ENCODE measurements at regions not wholly inside any gene's neighbourhood (a gene's known extent, or its start where the extent isn't known, plus 50 kb on each side); places are given as distances from the start of the nearest gene placed in this dataset.
"Not testable (repeated sequence)": the region's sequence is repeated elsewhere in the genome, so short reads cannot be mapped to it uniquely, and the experiment has no call there.

DNA sequence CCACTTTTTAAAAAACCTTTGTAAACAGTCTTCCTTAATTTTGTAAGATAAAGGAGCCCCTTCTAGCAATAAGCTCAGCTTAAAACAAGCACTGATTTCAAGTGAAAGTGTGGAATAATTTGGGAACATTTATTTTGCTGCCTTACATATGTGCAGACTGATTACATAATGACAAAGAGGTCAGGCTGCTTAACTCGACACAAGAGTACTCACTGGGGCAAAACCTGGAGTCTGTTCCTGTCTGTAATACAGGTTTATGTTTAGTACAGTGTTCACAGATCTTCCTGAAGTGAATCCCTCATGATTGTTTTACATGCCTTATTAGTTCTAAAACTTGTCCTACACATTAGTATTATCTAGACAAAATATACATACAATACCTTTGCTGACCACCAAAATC is 609.8 kb downstream of the LMO7 start:
- Histone ChIP-seq H3K27me3 (replicated peaks; ENCODE audit: control insufficient read depth, insufficient read depth, low read length) (no peaks in the 10 kb centered on the region), H3K36me3 (ENCODE audit: control insufficient read depth, insufficient read depth, low read length) (no peaks in the 10 kb centered on the region), H3K4me3 (replicated peaks; ENCODE audit: low read depth, low read length) (no peak overlapping the region)
- TF ChIP-seq, protein P1, sequence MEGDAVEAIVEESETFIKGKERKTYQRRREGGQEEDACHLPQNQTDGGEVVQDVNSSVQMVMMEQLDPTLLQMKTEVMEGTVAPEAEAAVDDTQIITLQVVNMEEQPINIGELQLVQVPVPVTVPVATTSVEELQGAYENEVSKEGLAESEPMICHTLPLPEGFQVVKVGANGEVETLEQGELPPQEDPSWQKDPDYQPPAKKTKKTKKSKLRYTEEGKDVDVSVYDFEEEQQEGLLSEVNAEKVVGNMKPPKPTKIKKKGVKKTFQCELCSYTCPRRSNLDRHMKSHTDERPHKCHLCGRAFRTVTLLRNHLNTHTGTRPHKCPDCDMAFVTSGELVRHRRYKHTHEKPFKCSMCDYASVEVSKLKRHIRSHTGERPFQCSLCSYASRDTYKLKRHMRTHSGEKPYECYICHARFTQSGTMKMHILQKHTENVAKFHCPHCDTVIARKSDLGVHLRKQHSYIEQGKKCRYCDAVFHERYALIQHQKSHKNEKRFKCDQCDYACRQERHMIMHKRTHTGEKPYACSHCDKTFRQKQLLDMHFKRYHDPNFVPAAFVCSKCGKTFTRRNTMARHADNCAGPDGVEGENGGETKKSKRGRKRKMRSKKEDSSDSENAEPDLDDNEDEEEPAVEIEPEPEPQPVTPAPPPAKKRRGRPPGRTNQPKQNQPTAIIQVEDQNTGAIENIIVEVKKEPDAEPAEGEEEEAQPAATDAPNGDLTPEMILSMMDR (IDR thresholded peaks at IDR 0.05; ENCODE audit: insufficient read depth, low read length, poor library complexity, severe bottlenecking): no peak
- DNase-seq (ENCODE audit: extremely low read depth, insufficient read length): no peak

DNA sequence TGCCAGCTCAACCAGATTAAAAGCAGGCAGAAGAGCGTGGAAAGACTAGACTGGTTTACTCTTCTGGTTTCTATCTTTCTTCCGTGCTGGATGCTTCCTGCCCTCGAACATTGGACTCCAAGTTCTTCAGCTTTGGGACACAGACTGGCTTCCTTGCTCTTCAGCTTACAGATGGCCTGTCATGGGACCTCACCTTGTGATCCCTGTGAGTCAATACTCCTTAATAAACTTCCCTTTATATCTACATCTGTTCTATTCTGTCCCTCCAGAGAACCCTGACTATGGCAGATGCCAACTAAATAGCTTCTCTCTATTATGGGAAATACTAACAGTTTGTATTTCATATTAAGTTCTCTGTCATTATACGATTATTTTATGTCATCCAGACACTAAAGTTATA is 609.1 kb downstream of the LMO7 start:
- Histone ChIP-seq H3K27me3 (replicated peaks; ENCODE audit: control insufficient read depth, insufficient read depth, low read length) (no peaks in the 10 kb centered on the region), H3K4me3 (replicated peaks; ENCODE audit: low read depth, low read length) (no peak overlapping the region), H3K36me3 (ENCODE audit: control insufficient read depth, insufficient read depth, low read length) (no peaks in the 10 kb centered on the region)
- DNase-seq (ENCODE audit: extremely low read depth, insufficient read length): no peak
- TF ChIP-seq, protein P1 (IDR thresholded peaks at IDR 0.05; ENCODE audit: insufficient read depth, low read length, poor library complexity, severe bottlenecking): no peak

DNA sequence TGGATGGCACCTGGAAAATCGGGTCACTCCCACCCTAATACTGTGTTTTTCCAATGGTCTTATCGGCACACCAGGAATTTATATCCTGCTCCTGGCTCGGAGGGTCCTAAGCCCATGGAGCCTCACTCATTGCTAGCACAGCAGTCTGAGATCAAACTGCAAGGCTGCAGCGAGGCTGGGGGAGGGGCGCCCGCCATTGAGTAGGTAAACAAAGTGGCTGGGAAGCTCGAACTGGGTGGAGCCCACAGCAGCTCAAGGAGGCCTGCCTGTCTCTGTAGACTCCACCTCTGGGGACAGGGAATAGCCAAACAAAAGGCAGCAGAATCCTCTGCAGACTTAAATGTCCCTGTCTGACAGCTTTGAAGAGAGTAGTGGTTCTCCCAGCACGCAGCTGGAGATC is 607.0 kb downstream of the LMO7 start:
- not testable (repeated sequence) for DNase-seq (ENCODE audit: extremely low read depth, insufficient read length); H3K27me3 ChIP-seq (replicated peaks; ENCODE audit: control insufficient read depth, insufficient read depth, low read length); H3K36me3 ChIP-seq (ENCODE audit: control insufficient read depth, insufficient read depth, low read length); H3K4me3 ChIP-seq (replicated peaks; ENCODE audit: low read depth, low read length)

DNA sequence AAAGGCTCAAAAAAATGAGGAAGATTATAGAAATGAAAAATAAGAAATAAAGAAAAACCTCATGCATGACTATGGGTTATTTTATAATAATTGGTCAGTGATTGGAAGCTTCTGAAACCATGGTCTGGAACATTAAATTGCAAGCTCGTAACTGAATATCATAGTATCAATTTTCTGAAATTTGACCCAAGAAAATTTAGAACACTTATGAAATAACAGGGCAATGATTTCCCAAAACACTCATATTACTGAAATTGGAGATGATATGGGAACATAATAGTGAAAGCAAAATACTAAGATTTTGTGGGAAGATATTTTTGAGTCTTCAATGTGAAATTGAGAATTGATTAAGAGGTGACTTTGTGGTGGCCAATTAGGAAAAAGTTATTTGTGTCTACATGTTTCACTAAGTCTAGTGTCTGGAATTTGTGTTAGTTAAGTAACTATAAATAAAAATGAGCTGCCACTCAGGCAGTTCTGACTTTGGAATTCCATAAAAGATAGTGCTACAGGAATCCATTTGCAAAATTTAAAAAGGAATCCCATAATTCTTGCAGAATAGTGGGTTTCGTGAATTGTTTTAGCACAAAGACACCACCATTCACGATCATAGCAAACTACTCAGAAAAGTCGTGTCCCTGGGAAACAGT is 603.0 kb downstream of the LMO7 start:
- Histone ChIP-seq H3K36me3 (ENCODE audit: control insufficient read depth, insufficient read depth, low read length) (no peaks in the 10 kb centered on the region), H3K4me3 (replicated peaks; ENCODE audit: low read depth, low read length) (no peak overlapping the region), H3K27me3 (replicated peaks; ENCODE audit: control insufficient read depth, insufficient read depth, low read length) (no peaks in the 10 kb centered on the region)
- DNase-seq (ENCODE audit: extremely low read depth, insufficient read length): no peak
- TF ChIP-seq, protein P1 (IDR thresholded peaks at IDR 0.05; ENCODE audit: insufficient read depth, low read length, poor library complexity, severe bottlenecking): no peak

DNA sequence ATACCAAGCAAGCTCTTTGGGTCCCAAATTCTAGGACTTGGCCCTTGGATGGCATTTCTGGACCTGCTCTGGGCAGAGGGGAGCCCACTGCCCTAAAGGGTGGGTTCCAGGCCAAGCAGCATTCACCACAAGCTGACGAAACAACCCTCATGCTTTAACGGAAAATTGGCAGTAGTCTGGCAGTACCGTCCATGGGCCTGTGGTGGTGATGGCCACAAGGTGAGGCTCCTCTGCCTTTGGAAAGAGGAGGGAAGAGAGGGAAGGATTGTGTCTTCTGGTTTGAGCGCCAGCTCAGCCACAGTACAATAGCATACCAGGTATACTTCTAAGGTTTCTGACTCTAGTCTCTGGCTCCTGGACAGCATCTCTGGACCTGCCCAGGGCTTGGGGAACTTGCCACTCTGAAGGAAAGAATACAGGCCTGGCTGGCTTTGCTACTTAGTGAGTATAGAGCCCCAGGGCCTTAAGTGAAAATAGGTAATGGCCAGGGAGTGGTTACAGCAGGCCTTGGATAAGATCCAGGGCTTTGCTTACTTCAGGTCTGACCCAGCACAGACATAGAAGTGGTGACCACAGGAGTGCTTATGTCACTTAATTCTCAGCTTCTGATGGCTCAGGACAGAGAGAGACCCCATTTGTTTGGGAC is 595.5 kb downstream of the LMO7 start:
- Histone ChIP-seq H3K27me3 (replicated peaks; ENCODE audit: control insufficient read depth, insufficient read depth, low read length) (no peaks in the 10 kb centered on the region), H3K36me3 (ENCODE audit: control insufficient read depth, insufficient read depth, low read length) (no peaks in the 10 kb centered on the region)

DNA sequence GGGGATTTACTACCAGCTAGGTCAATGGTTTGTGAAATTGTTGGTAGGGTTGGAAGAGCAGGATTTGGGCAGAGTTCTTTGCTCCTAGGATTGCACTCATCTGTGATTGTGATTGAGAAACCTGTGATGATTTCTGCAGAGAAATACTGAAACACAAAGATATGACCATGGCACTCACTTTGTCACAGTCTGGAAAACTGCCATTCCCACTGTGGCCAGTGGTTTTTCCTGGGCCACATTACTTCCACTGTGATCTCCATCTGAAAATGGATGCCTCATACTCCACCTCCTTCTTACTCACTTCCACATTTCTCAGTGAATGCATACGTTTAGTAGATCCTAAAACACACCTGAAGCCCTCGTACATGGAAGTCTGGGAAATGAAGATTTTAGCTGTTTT is 593.2 kb downstream of the LMO7 start:
- Histone ChIP-seq H3K27me3 (replicated peaks; ENCODE audit: control insufficient read depth, insufficient read depth, low read length) (no peaks in the 10 kb centered on the region), H3K36me3 (ENCODE audit: control insufficient read depth, insufficient read depth, low read length) (no peaks in the 10 kb centered on the region), H3K4me3 (replicated peaks; ENCODE audit: low read depth, low read length) (no peak overlapping the region)
- TF ChIP-seq, protein P1 (IDR thresholded peaks at IDR 0.05; ENCODE audit: insufficient read depth, low read length, poor library complexity, severe bottlenecking): no peak
- no peak for DNase-seq (ENCODE audit: extremely low read depth, insufficient read length)

More for the DNA sequence above, 595.5 kb downstream of the LMO7 start:
- TF ChIP-seq, protein P1 (IDR thresholded peaks at IDR 0.05; ENCODE audit: insufficient read depth, low read length, poor library complexity, severe bottlenecking): no peak
- DNase-seq (ENCODE audit: extremely low read depth, insufficient read length): no peak
- no peak overlapping the region for H3K4me3 ChIP-seq (replicated peaks; ENCODE audit: low read depth, low read length)

All from GM06990 (cell line).